H9 (cell line): ENCODE measurements at regions not wholly inside any gene's neighbourhood (a gene's known extent, or its start where the extent isn't known, plus 50 kb on each side); places are given as distances from the start of the nearest gene placed in this dataset.
A peak's percentile ranks its signal among the peaks of the same experiment; 100 is the strongest.

ENCODE experiments used
- DNase-seq: peaks from one replicate; pipeline ENCODE4 v3.0.0-alpha.2; 2017
- H2AFZ ChIP-seq: one replicate; pipeline ENCODE4 v1.6.1; 2013; ENCODE audit warnings: mild to moderate bottlenecking, low read length, control low read depth, moderate library complexity
- H2AK5ac ChIP-seq: 2 replicates; pipeline ENCODE4 v1.6.1; 2013; ENCODE audit warnings: low read length, control low read depth, mixed read lengths; ENCODE audit not compliant: insufficient read length
- H2BK120ac ChIP-seq: one replicate; pipeline ENCODE4 v1.6.1; 2013; ENCODE audit warnings: low read depth, mild to moderate bottlenecking, low read length, control low read depth, inconsistent platforms; ENCODE audit not compliant: poor library complexity, severe bottlenecking
- H2BK12ac ChIP-seq: 2 replicates; pipeline ENCODE4 v1.6.1; 2013; ENCODE audit warnings: low read length, control low read depth, mixed read lengths, low read depth; ENCODE audit not compliant: insufficient read length
- H2BK15ac ChIP-seq: 2 replicates; pipeline ENCODE4 v1.6.1; 2013; ENCODE audit warnings: low read depth, low read length, control low read depth
- H2BK20ac ChIP-seq: one replicate; pipeline ENCODE4 v1.6.1; 2013; ENCODE audit warnings: low read depth, mild to moderate bottlenecking, low read length, control low read depth, inconsistent platforms; ENCODE audit not compliant: poor library complexity, severe bottlenecking
- H2BK5ac ChIP-seq: 2 replicates; pipeline ENCODE4 v1.6.1; 2013; ENCODE audit warnings: low read length, control low read depth, mixed read lengths; ENCODE audit not compliant: insufficient read length
- H3K14ac ChIP-seq: 2 replicates; pipeline ENCODE4 v1.6.1; 2013; ENCODE audit warnings: low read length, control low read depth; ENCODE audit not compliant: insufficient read depth
- H3K18ac ChIP-seq: 2 replicates; pipeline ENCODE4 v1.6.1; 2013; ENCODE audit warnings: low read depth, mild to moderate bottlenecking, mixed read lengths, low read length, control low read depth; ENCODE audit not compliant: insufficient read length
- H3K23ac ChIP-seq: 2 replicates; pipeline ENCODE4 v1.6.1; 2013; ENCODE audit warnings: low read length, control low read depth, mixed read lengths, low read depth; ENCODE audit not compliant: insufficient read length
- H3K23me2 ChIP-seq: 2 replicates; pipeline ENCODE4 v1.6.1; 2013; ENCODE audit warnings: low read depth, mild to moderate bottlenecking, mixed read lengths, low read length, control low read depth; ENCODE audit not compliant: insufficient read length, poor library complexity, severe bottlenecking
- H3K27ac ChIP-seq: 2 replicates; pipeline ENCODE4 v1.5.1; 2013; ENCODE audit warnings: low read length, control low read depth, mixed read lengths, low read depth; ENCODE audit not compliant: insufficient read length
- H3K27me3 ChIP-seq: 2 replicates; pipeline ENCODE4 v1.6.1; 2013; ENCODE audit warnings: low read length, control low read depth, inconsistent platforms; ENCODE audit not compliant: insufficient read depth
- H3K4ac ChIP-seq: 2 replicates; pipeline ENCODE4 v1.6.1; 2013; ENCODE audit warnings: low read depth, mild to moderate bottlenecking, control low read depth, inconsistent platforms, low read length, moderate library complexity
- H3K4me1 ChIP-seq: 2 replicates; pipeline ENCODE4 v1.6.1; 2013; ENCODE audit warnings: low read length, control low read depth, inconsistent platforms; ENCODE audit not compliant: insufficient read depth
- H3K4me2 ChIP-seq: 2 replicates; pipeline ENCODE4 v1.6.1; 2013; ENCODE audit warnings: low read length, control low read depth, mixed read lengths; ENCODE audit not compliant: insufficient read length, insufficient read depth
- H3K56ac ChIP-seq: 2 replicates; pipeline ENCODE4 v1.6.1; 2013; ENCODE audit warnings: low read depth, mild to moderate bottlenecking, mixed read lengths, low read length, control low read depth; ENCODE audit not compliant: insufficient read length
- H3K79me1 ChIP-seq: 2 replicates; pipeline ENCODE4 v1.6.1; 2013; ENCODE audit warnings: low read depth, mild to moderate bottlenecking, moderate library complexity, low read length, control low read depth, inconsistent platforms; ENCODE audit not compliant: insufficient read depth, poor library complexity, severe bottlenecking
- H3K79me2 ChIP-seq: 2 replicates; pipeline ENCODE4 v1.6.1; 2013; ENCODE audit warnings: low read length, control low read depth, inconsistent platforms; ENCODE audit not compliant: insufficient read depth
- H3K9ac ChIP-seq: 2 replicates; pipeline ENCODE4 v1.6.1; 2013; ENCODE audit warnings: low read length, control low read depth, mixed read lengths; ENCODE audit not compliant: insufficient read length; ENCODE audit errors: extremely low read depth
- H3K9me3 ChIP-seq: one replicate; pipeline ENCODE4 v1.6.1; 2013; ENCODE audit warnings: low read depth, low read length, inconsistent platforms; ENCODE audit not compliant: control insufficient read depth
- H3T11ph ChIP-seq: one replicate; pipeline ENCODE4 v1.6.1; 2013; ENCODE audit warnings: mild to moderate bottlenecking, low read length, control low read depth, inconsistent platforms
- H4K20me1 ChIP-seq: one replicate; pipeline ENCODE4 v1.6.1; 2013; ENCODE audit not compliant: control insufficient read depth, insufficient read length, insufficient read depth
- H4K5ac ChIP-seq: 2 replicates; pipeline ENCODE4 v1.6.1; 2013; ENCODE audit warnings: low read depth, mild to moderate bottlenecking, mixed read lengths, low read length, control low read depth; ENCODE audit not compliant: insufficient read length
- H4K8ac ChIP-seq: replicated peaks from 2 replicates; pipeline ENCODE4 v1.6.1; 2013; ENCODE audit warnings: low read length, control low read depth, mixed read lengths, low read depth; ENCODE audit not compliant: insufficient read length
- H4K91ac ChIP-seq: 2 replicates; pipeline ENCODE4 v1.6.1; 2013; ENCODE audit warnings: low read depth, mild to moderate bottlenecking, moderate library complexity, mixed read lengths, low read length, control low read depth; ENCODE audit not compliant: insufficient read length
- H3K27ac Mint-ChIP-seq, 3 experiments: 2 replicates in 2 of 3; 3 replicates in 1 of 3; pipeline ENCODE4 v1.8.0; 2020 to 2021; ENCODE audit warnings: mixed read lengths in 3 of 3, mild to moderate bottlenecking in 1 of 3, moderate library complexity in 1 of 3
- H3K27me3 Mint-ChIP-seq: 2 replicates; pipeline ENCODE4 v1.8.0; 2021; ENCODE audit warnings: low read depth, mild to moderate bottlenecking, moderate library complexity, mixed read lengths
- H3K36me3 Mint-ChIP-seq, 3 experiments: 2 replicates in 2 of 3; 3 replicates in 1 of 3; pipeline ENCODE4 v1.8.0; 2020 to 2021; ENCODE audit warnings: low read depth in 3 of 3, mixed read lengths in 3 of 3; ENCODE audit not compliant: insufficient read depth in 1 of 3
- H3K4me1 Mint-ChIP-seq, 2 experiments: 2 replicates each; pipeline ENCODE4 v1.8.0; 2020; ENCODE audit warnings: mixed read lengths in 2 of 2
- H3K4me3 Mint-ChIP-seq, 2 experiments: 2 replicates in 1 of 2; 3 replicates in 1 of 2; pipeline ENCODE4 v1.8.0; 2020 to 2021; ENCODE audit warnings: mild to moderate bottlenecking in 2 of 2, mixed read lengths in 2 of 2, moderate library complexity in 1 of 2
- H3K9me3 Mint-ChIP-seq, 2 experiments: 2 replicates in 1 of 2; 3 replicates in 1 of 2; pipeline ENCODE4 v1.8.0; 2020; ENCODE audit warnings: mild to moderate bottlenecking in 2 of 2, mixed read lengths in 2 of 2, moderate library complexity in 1 of 2
- WGBS: extraction: QIAGEN DNeasy Blood & Tissue Kit; methylation state at CpG from one replicate; pipeline ENCODE4 v1.1.7; 2013; ENCODE audit warnings: missing lambda C conversion rate, low lambda C conversion rate, mixed read lengths; ENCODE audit not compliant: insufficient read length; ENCODE audit errors: extremely low coverage; 5-methylcytosine and 5-hydroxymethylcytosine counted together
- TF ChIP-seq, protein P1 (sequence below): fragments of 200-600 bp; sonication (generic); conservative IDR thresholded peaks from 3 replicates; pipeline ENCODE4 v1.8.0; 2021; ENCODE audit warnings: antibody characterized with exemption, mild to moderate bottlenecking

DNA sequence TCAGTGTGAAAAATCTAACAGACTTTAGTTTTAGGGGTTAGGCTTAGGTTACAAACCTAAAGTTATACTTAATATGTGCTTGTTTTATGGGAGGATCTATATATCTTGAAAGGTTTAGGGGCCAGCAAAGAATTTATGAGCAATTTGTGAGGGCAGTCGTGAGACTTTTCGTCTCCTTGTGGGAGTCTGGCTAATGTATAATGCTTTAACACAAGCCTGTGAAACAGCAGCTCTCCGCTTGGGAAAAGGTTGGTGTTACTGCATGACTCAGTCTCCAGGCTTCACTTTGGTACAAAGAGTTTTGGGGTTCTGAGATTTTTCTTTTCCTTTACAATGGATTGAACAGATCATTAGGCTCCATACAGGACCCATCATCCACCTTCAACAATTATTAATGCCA, 79.0 kb upstream of the MFGE8 start:
- Histone ChIP-seq H2BK120ac (no peak overlapping the region), H4K8ac (no peak overlapping the region), H3T11ph (no peak overlapping the region), H3K14ac (peak overlapping the region; percentile 36; the same call in 1 of the 2 replicates), H3K9ac (no peak overlapping the region), H3K18ac (peak overlapping the region; percentile 37), H4K91ac (no peak overlapping the region), H3K27me3 (no peaks in the 10 kb centered on the region), H2BK20ac (no peak overlapping the region), H3K9me3 (no peaks in the 10 kb centered on the region), H2AK5ac (no peak overlapping the region), H2BK5ac (no peak overlapping the region), H3K79me2 (no peaks in the 10 kb centered on the region), H3K4me1 (peaks cover 16% of the 10 kb centered on the region), H2BK15ac (no peak overlapping the region), H3K27ac (peak overlapping the region; percentile 98), H3K4me2 (no peak overlapping the region), H3K56ac (no peak overlapping the region), H3K4ac (no peak overlapping the region; the same call in 1 of the 2 replicates), H2AFZ (no peak overlapping the region), H4K5ac (no peak overlapping the region), H3K23ac (no peak overlapping the region), H3K23me2 (no peaks in the 10 kb centered on the region), H4K20me1 (no peaks in the 10 kb centered on the region), H3K79me1 (no peaks in the 10 kb centered on the region), H2BK12ac (peak overlapping the region; percentile 74)
- DNase-seq = no peak
- Mint-ChIP-seq H3K4me1 (peaks cover 81 to 91% of the 10 kb centered on the region in 2 experiments), H3K9me3 (peaks cover 5 to 10% of the 10 kb centered on the region in 2 experiments; a peak in 3 of 5 replicates), H3K36me3 (peaks cover 6 to 11% (median 11%) of the 10 kb centered on the region in 3 experiments; a peak in 6 of 7 replicates), H3K27me3 (peaks cover 9% of the 10 kb centered on the region), H3K27ac (peak overlapping the region; percentile 77 to 99 (median 99)), H3K4me3 (peak overlapping the region in 1 of 2 experiments; percentile 61; a peak in 1 of 5 replicates)
- TF ChIP-seq, protein P1, sequence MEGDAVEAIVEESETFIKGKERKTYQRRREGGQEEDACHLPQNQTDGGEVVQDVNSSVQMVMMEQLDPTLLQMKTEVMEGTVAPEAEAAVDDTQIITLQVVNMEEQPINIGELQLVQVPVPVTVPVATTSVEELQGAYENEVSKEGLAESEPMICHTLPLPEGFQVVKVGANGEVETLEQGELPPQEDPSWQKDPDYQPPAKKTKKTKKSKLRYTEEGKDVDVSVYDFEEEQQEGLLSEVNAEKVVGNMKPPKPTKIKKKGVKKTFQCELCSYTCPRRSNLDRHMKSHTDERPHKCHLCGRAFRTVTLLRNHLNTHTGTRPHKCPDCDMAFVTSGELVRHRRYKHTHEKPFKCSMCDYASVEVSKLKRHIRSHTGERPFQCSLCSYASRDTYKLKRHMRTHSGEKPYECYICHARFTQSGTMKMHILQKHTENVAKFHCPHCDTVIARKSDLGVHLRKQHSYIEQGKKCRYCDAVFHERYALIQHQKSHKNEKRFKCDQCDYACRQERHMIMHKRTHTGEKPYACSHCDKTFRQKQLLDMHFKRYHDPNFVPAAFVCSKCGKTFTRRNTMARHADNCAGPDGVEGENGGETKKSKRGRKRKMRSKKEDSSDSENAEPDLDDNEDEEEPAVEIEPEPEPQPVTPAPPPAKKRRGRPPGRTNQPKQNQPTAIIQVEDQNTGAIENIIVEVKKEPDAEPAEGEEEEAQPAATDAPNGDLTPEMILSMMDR = no peak
- WGBS = no CpG with 5 or more reads among the region's 3 CpGs
